HG03571 (cell line): ENCODE measurements at regions not wholly inside any gene's neighbourhood (a gene's known extent, or its start where the extent isn't known, plus 50 kb on each side); places are given as distances from the start of the nearest gene placed in this dataset.
"Not testable (repeated sequence)": the region's sequence is repeated elsewhere in the genome, so short reads cannot be mapped to it uniquely, and the experiment has no call there.

Experiments used
- ATAC-seq: cut with Tn5 transposase; IDR thresholded peaks from one replicate; pipeline ENCODE4 v1.9.1; 2021; ENCODE audit not compliant: unreplicated experiment

DNA sequence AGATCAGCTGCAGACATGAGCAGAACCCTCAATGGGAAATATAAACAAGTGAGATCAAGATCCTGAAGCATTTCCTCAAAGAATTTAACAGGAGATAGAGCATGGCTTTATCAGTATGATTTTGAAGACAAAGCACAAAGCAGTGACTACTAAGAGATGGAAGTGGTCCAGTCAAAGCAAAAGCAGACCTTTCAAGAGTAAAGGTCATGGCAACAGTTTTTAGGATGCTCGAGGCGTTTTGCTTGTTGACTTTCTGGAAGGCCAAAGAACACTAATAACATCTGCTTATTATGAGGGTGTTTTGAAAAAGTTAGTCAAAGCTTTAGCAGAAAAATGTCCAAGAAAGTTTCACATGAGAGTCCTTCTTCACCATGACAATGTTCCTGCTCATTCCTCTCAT lies 128.5 kb downstream of the KCNE4 start:
- no peak for ATAC-seq

DNA sequence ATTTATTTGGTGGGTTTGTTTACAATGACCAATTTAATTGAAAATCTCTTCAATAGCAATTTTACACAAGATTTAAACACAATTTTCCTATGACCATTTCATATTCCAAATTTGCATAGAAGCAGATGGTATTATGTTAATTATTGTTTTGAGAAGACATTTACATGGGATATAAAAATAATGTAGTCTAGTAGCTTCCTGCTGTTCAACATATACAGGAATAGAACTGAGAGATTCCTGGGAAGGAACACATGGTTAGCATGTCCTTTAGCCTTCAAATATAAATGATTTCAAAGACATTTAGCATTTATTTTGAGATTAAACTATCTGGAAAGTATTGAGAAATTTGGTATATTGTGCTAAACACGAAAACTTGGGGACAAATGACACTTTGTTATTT lies 129.6 kb downstream of the KCNE4 start:
- ATAC-seq: no peak

DNA sequence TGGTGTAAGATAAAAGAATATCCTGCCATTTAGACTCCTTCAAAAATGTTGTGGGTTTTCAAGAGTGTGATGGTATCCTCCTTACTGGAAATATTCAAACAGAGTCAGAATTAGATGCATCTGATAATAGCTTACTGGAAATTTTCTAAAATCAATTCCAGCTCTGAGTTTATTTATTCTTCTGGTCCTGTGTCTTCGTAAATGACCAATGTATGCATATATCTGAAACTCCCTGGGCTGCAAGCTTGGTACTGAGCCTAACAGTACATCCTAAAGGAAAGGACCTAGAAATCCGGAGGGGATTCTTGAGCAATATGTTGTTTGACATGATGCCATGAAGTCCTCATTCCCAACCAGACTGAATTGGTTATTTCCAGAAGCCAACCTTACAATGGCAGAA lies 130.4 kb downstream of the KCNE4 start:
- no peak for ATAC-seq

DNA sequence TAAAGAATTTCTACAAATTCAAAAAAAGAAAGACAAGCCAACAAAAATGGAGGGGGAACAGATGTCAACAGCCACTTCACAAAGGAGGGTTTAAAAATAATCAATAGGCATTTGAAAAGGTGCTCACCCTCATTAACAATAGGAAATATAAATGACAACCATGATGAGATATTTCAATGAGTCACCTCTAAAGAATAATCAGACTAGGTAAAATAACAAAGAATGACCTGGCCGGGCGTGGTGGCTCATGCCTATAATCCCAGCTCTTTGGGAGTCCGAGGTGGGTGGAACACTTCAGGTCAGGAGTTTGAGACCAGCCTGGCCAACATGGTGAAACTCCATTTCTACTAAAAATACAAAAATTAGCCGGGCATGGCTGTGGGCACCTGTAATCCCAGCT lies 133.6 kb downstream of the KCNE4 start:
- no peak for ATAC-seq

DNA sequence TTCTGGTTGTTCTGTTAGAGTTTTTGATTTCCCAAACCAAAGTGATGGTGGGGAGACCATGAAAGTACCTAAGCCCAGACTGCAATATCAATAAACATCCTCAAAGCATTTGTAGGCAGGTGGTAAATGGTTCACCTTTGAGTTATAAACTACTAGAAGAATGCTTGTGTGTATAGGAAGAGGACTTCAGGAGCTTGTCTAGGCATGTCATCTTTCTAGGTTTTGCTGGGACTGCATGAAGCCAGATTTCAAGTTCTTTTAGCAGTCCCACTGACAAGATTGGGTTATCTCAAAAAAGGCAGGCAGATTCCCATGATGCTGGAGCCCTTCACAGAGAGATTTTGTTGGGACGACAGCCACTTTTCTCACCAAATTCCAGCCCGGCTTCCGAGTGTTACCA lies 135.3 kb downstream of the KCNE4 start:
- no peak for ATAC-seq

DNA sequence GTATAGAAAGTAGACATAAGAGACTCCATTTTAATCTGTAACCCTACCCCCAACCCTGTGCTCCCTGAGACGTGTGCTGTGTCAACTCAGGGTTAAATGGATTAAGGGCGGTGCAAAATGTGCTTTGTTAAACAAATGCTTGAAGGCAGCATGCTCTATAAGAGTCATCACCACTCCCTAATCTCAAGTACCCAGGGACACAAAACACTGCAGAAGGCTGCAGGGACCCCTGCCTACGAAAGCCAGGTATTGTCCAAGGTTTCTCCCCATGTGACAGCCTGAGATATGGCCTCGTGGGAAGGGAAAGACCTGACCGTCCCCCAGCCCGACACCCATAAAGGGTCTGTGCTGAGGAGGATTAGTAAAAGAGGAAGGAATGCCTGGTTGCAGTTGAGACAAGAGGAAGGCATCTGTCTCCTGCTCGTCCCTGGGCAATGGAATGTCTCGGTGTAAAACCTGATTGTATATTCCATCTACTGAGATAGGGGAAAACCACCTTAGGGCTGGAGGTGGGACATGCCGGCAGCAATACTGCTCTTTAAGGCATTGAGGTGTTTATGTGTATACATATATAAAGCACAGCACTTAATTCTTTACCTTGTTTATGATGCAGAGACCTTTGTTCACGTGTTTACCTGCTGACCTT lies 138.7 kb downstream of the KCNE4 start:
- ATAC-seq: not testable (repeated sequence)

DNA sequence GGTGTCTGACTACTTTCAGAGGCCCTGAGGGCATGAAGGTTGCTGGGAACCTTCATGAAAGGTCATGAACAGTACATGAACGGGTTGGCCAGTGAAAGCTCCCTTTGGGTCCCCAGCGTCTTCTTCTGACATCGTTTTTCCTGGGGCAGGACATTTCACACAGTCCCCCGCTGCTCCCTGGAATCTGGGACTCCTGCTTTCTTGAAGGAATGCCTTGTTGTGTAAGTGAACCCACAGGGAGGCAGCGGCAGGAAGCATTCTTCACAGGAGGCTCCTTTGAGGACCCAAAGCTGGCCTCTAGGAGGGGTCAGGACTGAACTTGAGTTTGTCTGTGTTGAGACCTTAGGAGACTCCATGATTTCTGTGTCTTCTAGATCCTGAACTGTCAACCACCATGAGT lies 144.3 kb downstream of the KCNE4 start:
- no peak for ATAC-seq

DNA sequence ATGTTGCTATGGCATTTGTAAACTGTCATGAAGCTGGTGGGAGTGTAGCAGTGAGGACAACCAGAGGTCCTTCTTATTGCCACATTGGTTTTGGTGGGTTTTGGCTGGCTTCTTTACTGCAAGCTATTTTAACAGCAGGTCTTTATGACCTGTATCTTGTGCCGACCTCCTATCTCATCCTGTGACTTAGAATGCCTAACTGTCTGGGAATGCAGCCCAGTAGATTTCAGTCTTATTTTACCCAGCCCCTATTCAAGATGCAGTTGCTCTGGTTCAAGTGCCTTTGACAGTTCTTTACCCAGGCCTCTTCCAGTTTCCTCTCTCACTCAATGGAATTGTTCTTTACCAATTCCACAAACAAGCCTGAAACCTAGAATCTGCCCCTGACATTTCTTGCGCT lies 145.1 kb downstream of the KCNE4 start:
- no peak for ATAC-seq

DNA sequence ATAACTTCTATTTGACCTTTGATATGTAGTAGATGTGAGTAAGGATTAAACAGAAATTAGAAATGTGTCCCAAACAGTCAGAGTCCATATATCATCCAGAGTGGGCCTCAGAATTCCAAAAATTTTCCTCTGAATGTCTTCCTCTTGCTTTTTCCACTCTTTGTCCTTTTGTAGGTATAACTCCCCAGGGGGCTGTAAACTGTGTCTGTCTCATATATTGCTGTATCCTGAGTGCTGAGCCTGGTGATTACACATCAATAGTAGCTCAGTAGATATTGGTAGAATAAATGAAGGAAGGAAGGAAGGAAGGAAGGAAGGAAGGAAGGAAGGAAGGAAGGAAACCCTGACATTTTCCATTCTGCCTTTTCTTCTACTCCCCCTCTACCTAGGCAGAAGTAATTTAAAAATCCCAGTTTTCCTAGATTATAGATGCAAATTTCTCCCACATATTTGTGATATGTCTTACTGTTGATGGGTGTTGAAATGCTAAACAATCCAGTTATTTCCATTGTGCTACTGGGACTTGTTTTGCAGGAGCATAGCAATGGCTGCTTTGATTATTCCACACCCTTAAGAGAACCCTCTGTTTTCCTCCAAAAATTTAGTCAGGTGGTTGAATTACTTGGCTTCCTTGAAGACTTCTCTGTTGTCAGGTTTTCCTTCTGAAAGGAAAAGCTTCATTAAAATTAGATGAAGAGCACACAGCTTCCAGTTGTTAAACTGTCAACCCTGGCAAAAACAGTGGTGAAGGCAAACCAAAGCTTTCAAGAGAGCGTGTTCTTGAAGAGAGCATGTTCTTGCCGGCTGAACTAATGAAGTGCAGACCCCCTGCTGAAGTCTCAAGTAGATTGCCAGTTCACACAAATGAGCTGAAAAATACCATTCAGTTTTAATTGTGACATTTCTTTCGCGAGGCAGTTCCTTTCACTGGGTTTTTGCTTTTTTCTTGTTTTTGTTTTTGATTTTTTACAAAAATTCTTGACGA lies 147.8 kb downstream of the KCNE4 start:
- ATAC-seq: no peak

DNA sequence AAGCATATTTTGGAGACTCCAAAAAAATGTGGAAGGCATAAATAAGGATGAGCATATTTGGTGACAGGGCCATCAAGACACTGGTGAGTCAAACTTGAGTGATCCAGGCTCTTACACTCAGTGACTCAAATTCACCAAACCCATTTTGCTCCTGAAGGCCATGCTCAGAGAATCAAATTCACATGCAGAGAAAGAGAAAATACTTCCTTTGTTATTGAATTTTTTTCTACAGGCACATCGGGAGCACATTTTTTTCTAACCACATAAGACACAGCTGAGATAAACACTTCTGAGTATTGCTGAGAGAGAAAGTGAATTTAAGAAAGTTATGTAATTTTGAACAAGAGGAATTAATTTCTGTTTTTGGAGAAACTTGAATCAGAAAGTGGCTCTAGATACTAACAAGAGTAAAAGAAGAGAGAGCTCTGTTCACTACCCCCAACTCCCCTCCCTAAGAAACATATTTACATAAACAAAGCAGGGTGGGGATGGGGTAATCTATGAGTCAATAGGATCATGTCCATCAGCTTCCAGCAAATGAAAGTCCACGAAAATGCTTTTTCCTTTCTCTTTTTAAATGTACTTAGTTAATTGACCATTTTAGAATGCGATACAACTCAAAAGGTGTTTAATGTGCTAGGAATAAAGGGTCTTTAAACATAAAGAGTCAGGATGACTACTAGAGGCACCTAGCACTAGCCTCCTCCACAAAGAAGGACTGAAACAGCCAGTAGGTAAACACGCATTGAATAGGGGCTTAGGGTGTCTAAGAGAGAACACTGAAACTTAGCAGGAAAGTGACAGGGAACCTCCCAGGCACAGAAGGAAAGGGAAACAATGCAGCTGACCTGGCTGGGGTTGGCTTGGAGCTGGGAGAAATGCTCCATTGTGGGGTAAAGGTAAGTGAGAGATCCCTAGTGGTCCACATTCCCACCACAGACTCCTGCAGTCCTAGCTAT lies 152.3 kb downstream of the KCNE4 start:
- ATAC-seq: no peak

DNA sequence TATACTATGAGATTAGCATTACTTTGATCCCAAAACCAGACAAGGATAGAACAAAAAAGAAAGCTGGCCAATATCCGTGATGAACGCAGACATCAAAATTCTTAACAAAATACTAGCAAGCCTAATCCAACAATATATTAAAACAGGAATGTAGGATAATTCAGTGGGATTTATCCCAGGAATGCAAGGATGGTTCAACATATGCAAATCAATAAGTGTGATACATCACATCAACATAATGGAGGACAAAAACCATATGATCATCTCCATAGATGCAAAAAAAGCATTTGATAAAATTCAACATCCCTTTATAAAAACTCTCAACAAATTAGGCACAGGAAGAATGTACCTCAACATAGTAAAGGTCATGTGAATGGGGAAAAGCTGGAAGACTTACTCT lies 158.5 kb downstream of the KCNE4 start:
- no peak for ATAC-seq

DNA sequence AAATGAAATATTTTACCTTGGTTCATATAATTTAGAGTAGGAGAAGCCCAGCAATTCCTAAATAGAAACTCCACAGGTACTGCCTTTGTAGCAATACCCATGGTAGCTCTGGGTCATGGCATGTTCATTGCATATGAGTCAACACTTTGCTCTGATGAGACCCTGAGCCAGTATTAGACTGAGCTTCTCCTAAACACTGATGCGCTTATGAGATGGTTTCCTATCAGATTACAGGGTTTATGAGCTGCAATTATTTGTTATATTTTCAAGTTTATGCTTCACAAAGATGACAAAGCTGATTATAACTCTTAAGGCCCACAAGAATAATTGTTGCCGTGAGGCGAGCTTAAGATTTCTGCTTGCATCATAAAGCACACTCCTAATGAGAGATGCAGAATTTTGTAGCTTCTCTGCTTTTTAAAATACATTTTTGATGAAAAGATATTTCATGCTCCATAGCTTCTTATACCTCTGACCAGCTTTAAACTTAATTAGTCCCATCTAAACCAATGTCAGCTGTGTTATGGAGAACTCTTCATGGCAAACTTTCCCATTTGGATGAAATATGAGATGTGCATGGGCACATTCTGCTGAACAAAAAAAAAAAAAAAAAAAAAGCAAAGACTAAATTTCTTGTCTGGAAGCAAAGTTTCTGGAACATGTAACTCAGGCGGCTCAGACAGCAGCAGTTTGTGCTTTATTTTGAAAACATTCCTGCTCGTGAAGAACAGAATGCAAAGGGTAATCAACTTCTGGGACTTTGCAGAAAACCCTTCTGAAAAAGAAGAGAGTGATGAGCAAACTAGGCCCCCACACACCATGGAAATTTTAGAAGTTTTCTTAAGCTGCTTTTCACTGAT lies 162.6 kb downstream of the KCNE4 start:
- no peak for ATAC-seq

DNA sequence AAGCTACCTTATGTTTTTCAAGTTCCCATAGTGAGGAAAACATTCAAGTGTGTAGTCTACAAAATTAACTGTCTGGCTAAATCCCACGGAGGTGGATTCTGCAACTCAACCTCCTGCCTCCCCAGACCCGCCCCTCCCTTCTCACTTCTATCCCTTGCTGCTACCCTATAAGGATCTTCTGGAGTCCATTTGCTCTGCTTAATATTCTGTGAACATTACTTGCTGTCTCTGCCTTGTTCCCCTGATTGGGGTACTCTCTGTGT lies 163.2 kb downstream of the KCNE4 start:
- no peak for ATAC-seq

DNA sequence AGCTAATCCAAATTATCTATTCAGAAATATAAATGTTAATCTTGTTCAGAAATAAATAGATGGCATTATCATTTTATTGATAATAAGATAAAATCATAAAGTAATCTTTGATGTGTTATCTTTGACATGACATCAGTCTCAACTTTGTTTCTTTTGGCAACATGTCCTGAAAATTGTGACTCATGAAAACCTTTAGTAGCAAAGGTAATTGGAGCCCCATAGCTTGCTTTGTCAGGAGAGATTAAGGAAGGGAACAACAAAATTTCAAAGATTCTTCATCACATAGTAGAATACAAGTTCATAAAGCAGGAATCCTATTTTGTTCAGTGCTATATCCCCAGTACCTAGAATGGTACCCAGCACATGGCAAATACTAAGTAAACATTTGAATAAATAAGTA lies 165.4 kb downstream of the KCNE4 start:
- ATAC-seq: no peak

DNA sequence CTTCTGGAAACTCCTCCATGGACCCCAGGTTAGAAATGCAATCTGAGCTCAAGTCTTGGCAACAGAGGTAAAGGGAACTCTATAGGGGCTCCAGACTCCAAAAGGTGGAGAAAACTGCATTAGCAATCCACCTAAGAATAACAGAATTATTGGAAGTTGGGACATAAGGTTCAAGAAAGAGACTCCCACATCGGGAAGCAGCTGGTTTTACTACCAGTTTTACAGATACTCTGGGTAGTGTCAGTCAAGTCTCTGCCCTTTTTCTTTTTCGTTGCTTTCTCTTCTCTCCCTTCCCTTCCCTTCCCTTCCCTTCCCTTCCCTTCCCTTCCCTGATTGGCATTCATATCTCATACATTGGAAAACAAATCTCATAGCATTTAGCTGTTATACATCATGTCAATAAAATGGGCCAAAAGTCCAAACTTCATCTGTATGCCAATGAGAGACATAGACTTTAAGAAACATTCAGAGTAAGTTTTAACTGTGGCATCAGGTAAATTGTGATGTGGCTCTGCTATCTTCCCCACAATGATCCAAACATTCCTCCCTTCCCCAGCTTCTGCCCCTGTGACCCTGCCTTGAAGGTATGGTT lies 166.7 kb downstream of the KCNE4 start:
- no peak for ATAC-seq

DNA sequence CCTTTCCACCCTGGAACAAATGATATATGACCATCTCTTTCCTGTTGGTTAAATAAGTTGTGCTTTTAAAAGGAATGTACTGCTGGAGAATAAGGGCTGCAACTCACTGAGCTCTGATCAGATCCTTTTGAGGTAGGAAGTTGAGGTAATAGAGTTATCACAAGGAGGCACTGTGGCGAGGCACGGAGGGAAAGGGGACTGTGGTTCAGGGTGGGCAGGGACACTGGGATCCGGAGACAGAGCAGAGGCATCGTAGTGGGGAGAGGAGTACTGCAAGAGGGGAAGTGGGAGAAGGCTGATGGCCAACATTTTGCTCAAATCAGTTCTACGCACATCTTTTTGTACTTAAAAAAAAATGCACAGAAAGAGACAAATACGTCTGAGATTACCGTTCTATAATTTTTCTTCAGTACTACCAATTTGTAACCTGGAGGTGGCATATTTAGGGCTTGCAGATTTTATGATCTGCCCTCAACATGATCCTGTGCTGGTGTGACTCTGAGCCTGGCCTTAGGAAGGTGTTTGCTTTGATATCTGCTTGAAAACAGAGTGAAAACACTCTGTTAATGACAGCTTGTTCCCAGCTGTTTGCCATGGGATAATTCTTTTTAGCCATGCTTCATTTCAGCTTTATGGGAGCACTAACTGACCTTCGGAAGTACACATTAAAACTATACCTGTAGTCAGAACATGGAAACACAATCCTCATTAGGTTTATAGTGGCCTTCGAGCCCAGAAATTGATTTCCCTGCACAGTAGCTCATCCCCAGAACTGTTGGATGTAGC lies 168.1 kb downstream of the KCNE4 start:
- no peak for ATAC-seq

DNA sequence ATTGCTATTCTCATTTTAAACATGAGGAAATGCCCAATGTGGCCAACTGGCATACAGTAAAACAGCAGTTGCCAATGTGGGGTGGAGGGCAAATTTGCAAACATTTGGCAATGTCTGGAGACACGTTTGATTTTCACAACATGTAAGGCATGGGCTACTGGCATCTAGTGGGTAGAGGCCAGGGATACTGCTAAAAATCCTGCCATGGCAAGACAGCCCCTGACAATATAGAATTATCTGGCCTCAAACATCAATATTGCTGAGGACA lies 168.6 kb downstream of the KCNE4 start:
- no peak for ATAC-seq

DNA sequence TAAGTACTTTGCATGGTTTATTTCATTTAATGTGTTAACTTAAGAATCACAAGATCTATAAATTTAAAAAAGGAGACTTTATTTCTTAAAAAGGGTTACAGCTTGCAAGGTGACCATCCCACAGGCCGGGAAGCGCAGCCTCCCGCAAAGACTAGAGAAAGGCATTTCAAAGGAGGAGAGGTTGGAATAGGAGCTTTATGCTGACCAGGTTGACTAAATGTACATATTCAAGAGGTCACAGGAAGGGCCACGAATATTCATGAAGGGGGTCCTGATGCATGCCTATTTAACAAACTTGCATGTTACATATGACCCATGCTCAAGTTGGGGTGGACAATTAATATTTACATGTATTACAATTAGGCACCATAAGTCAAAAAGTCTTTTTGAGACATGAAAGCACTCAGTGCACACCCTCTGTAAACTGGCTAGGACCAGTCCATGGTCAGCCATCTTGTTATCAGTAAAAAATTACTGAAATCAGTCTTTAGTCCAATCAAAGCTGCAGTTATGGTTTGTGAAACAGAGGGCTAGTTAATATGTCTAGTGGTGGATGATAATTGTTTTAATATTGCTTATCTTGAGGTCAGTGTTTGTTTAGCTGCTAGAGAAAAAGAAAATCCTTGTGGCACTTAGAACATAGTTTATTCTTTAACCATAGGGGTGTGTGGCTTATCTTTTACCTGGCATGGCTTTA lies 169.3 kb downstream of the KCNE4 start:
- no peak for ATAC-seq

DNA sequence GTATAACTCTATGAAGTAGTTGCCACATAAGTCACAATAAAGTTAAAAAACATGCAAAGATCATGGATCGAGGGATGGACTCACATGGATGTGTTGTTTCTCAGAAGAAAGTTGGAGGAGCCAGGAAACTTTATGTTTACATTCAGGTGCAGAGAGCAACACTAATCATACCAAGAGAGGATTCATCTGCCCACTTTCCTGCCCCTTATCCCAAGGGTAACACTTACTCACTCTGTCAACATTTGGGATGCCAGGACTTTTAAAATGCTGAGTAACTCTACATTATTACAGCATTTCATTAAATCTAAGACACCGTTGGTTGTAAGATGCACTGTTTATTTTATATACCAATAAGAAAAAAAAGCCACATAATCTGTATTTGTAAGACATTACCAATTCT lies 170.4 kb downstream of the KCNE4 start:
- ATAC-seq: no peak
